Parathyroid adenoma (tissue), 2 donors: ENCODE measurements at regions not wholly inside any gene's neighbourhood (a gene's known extent, or its start where the extent isn't known, plus 50 kb on each side); places are given as distances from the start of the nearest gene placed in this dataset.

ENCODE experiments used
- H2AFZ ChIP-seq: fragments of 300-600 bp; sonication (generic); one replicate; pipeline ENCODE4 v1.7.0; 2017; ENCODE audit warnings: antibody characterized with exemption, mild to moderate bottlenecking
- H3K27ac ChIP-seq: fragments of 300-600 bp; sonication (generic); one replicate; pipeline ENCODE4 v1.7.0; 2017
- H3K27me3 ChIP-seq: fragments of 300-600 bp; sonication (generic); one replicate; pipeline ENCODE4 v1.7.0; 2017; ENCODE audit warnings: low read length; ENCODE audit not compliant: control insufficient read depth, insufficient read depth
- H3K36me3 ChIP-seq: fragments of 300-600 bp; sonication (generic); one replicate; pipeline ENCODE4 v1.7.0; 2017; ENCODE audit warnings: low read length; ENCODE audit not compliant: control insufficient read depth, insufficient read depth
- H3K4me1 ChIP-seq: fragments of 300-600 bp; sonication (generic); one replicate; pipeline ENCODE4 v1.7.0; 2017; ENCODE audit warnings: control low read depth
- H3K4me2 ChIP-seq: fragments of 300-600 bp; sonication (generic); one replicate; pipeline ENCODE4 v1.7.0; 2017; ENCODE audit warnings: low read length
- H3K4me3 ChIP-seq: fragments of 300-600 bp; sonication (generic); one replicate; pipeline ENCODE4 v1.7.0; 2017; ENCODE audit warnings: low read depth, low read length
- H3K79me2 ChIP-seq: fragments of 300-600 bp; sonication (generic); one replicate; pipeline ENCODE4 v1.7.0; 2017; ENCODE audit warnings: control low read depth
- H3K9ac ChIP-seq: fragments of 300-600 bp; sonication (generic); one replicate; pipeline ENCODE4 v1.7.0; 2017; ENCODE audit warnings: mild to moderate bottlenecking
- H3K9me3 ChIP-seq: fragments of 300-600 bp; sonication (generic); one replicate; pipeline ENCODE4 v1.7.0; 2017; ENCODE audit warnings: low read length; ENCODE audit not compliant: control insufficient read depth
- TF ChIP-seq, protein P1 (sequence below): fragments of 300-600 bp; sonication (generic); IDR thresholded peaks from one replicate; pipeline ENCODE4 v1.7.0; 2017; ENCODE audit warnings: antibody characterized with exemption, mild to moderate bottlenecking
- donor health status: primary hyperparathyroidism.

DNA sequence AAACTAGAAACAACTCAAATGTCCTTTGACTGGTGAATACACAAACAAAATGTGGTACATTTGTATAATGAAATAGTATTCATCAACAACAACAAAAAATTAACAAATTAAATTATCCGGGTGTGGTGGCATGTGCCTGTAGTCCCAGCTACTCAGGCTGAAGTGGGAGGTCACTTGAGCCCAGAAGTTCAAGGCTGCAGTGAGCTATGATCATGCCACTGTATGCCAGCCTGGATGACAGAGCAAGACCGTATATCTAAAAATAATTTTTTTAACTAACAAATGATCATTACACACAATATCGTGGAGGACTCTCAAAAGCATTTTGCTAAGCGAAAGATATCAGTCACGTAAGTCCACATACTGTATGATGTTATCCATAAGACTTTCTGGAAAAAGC is 71.6 kb upstream of the SORBS2 start:
- H3K9ac ChIP-seq: no peak overlapping the region
- H3K79me2 ChIP-seq: no peaks in the 10 kb centered on the region
- H3K4me3 ChIP-seq: no peak overlapping the region
- H3K9me3 ChIP-seq: no peaks in the 10 kb centered on the region
- H3K4me1 ChIP-seq: no peaks in the 10 kb centered on the region
- TF ChIP-seq, protein P1, sequence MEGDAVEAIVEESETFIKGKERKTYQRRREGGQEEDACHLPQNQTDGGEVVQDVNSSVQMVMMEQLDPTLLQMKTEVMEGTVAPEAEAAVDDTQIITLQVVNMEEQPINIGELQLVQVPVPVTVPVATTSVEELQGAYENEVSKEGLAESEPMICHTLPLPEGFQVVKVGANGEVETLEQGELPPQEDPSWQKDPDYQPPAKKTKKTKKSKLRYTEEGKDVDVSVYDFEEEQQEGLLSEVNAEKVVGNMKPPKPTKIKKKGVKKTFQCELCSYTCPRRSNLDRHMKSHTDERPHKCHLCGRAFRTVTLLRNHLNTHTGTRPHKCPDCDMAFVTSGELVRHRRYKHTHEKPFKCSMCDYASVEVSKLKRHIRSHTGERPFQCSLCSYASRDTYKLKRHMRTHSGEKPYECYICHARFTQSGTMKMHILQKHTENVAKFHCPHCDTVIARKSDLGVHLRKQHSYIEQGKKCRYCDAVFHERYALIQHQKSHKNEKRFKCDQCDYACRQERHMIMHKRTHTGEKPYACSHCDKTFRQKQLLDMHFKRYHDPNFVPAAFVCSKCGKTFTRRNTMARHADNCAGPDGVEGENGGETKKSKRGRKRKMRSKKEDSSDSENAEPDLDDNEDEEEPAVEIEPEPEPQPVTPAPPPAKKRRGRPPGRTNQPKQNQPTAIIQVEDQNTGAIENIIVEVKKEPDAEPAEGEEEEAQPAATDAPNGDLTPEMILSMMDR: no peak
- H3K27ac ChIP-seq: no peak overlapping the region
- H3K36me3 ChIP-seq: no peaks in the 10 kb centered on the region
- H3K4me2 ChIP-seq: no peak overlapping the region
- H2AFZ ChIP-seq: no peak overlapping the region
- no peaks in the 10 kb centered on the region for H3K27me3 ChIP-seq

DNA sequence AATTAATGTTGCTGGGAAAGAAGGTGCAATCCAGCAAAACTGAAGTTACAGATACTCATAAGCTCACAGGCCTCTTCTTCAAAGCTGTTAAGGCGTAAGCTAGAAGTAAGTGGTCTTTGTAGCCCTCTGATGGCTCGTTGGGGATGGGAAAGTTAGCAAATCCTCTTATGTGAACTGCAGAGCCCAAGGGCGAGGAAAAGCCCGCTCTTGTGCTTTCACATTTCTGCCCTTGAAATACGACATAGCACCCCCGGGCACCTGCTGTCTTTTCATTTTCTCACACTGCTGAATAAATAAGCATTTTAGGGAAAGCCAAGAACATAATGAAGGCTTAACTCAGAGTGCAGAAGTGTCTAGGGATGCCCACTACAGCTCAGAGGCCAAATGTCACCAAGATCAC is 73.1 kb upstream of the SORBS2 start:
- H2AFZ ChIP-seq: no peak overlapping the region
- H3K4me1 ChIP-seq: no peaks in the 10 kb centered on the region
- H3K27me3 ChIP-seq: no peaks in the 10 kb centered on the region
- no peak overlapping the region for H3K4me3 ChIP-seq
- no peak overlapping the region for H3K27ac ChIP-seq
- TF ChIP-seq, protein P1: no peak
- no peak overlapping the region for H3K4me2 ChIP-seq
- H3K9me3 ChIP-seq: no peaks in the 10 kb centered on the region
- no peak overlapping the region for H3K9ac ChIP-seq
- no peaks in the 10 kb centered on the region for H3K79me2 ChIP-seq
- H3K36me3 ChIP-seq: no peaks in the 10 kb centered on the region

GRCh38 chr4:185885604-185886003 is 73.6 kb upstream of the SORBS2 start:
- H3K4me3 ChIP-seq: no peak overlapping the region
- H3K4me1 ChIP-seq: no peaks in the 10 kb centered on the region
- H3K4me2 ChIP-seq: no peak overlapping the region
- H3K79me2 ChIP-seq: no peaks in the 10 kb centered on the region
- no peaks in the 10 kb centered on the region for H3K9me3 ChIP-seq
- H3K36me3 ChIP-seq: no peaks in the 10 kb centered on the region
- no peak overlapping the region for H3K9ac ChIP-seq
- no peak overlapping the region for H3K27ac ChIP-seq
- no peaks in the 10 kb centered on the region for H3K27me3 ChIP-seq
- TF ChIP-seq, protein P1: no peak
- no peak overlapping the region for H2AFZ ChIP-seq

GRCh38 chr4:185886832-185887524 is 75.0 kb upstream of the SORBS2 start:
- TF ChIP-seq, protein P1: no peak
- Histone ChIP-seq H3K9me3 (no peaks in the 10 kb centered on the region), H3K36me3 (no peaks in the 10 kb centered on the region), H3K4me3 (no peak overlapping the region), H3K27ac (no peak overlapping the region), H3K27me3 (no peaks in the 10 kb centered on the region), H3K79me2 (no peaks in the 10 kb centered on the region), H2AFZ (no peak overlapping the region), H3K9ac (no peak overlapping the region), H3K4me2 (no peak overlapping the region), H3K4me1 (no peaks in the 10 kb centered on the region)

- no peaks in the 10 kb centered on the region for H3K79me2 ChIP-seq
- H2AFZ ChIP-seq: no peak overlapping the region
- no peaks in the 10 kb centered on the region for H3K4me1 ChIP-seq
- H3K9me3 ChIP-seq: no peaks in the 10 kb centered on the region
- no peaks in the 10 kb centered on the region for H3K36me3 ChIP-seq
- H3K27ac ChIP-seq: no peak overlapping the region
- TF ChIP-seq, protein P1: no peak
- H3K27me3 ChIP-seq: no peaks in the 10 kb centered on the region
- no peak overlapping the region for H3K4me3 ChIP-seq
- H3K4me2 ChIP-seq: no peak overlapping the region
- H3K9ac ChIP-seq: no peak overlapping the region
These were observed 76.7 kb upstream of the SORBS2 start for GRCh38 chr4:185888676-185889075.
